ENCODE measurements at regions not wholly inside any gene's neighbourhood (a gene's known extent, or its start where the extent isn't known, plus 50 kb on each side); places are given as distances from the start of the nearest gene placed in this dataset.

DNA sequence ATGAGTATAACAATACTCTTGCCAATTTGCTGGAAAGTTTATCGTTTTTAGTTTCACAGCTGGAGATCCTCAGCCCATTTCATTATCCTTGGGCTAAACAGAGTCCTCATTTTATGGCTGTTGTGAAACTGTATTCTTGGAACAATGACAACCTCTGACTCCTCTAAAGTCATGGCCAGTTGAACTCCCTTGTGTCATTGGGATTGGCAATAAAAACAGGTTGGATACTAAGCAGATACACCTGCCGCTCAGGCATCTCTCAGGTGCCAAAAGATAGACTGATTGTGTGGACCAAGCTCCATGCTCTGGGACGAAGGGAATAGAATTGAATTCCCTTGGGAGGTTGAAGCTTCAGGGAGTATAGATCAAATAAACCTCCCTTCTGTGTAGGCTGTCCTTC, 182.2 kb downstream of the WDR11 start:
- DNase-seq (ENCODE audit: low read depth), result no peak

DNA sequence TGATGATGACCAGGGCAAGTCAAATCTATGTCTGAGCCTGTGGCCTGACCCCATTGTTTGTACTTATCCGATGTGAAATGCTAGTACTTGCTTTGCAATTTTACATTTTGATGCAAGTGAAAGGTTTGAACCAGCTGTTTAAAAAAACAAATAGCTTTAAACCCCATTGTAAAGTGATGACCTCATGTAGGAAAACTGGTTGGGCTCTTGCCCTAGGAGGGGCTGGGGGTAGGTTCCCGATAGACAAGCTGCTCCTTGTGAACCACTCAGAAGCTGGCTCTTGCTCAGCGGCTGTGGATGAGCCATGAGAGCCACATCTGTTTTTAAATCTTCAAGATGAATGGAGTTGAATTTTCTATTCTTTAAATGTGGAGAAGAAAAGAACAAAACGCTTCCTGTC, 185.3 kb downstream of the WDR11 start:
- DNase-seq (ENCODE audit: low read depth), result no peak

DNA sequence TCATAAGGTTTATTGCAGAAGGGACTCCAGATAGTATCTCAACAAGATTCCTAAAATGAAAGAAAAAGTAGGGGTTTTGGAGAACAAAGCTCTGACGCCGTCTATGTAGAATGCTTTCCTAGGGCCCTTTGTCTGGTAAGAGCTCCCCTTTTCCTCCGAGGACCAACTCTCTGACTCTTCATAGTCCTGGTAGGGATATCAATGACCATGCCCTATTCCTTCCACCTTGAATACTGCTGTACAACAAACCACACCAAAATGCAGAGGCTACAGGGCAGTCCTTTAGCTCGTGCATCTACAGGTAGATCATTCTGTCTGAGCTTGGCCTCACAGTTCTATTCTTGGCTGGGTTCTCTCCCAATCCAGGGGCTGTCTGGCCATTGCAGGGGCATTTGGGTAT, 190.3 kb downstream of the WDR11 start:
- DNase-seq (ENCODE audit: low read depth), result no peak

DNA sequence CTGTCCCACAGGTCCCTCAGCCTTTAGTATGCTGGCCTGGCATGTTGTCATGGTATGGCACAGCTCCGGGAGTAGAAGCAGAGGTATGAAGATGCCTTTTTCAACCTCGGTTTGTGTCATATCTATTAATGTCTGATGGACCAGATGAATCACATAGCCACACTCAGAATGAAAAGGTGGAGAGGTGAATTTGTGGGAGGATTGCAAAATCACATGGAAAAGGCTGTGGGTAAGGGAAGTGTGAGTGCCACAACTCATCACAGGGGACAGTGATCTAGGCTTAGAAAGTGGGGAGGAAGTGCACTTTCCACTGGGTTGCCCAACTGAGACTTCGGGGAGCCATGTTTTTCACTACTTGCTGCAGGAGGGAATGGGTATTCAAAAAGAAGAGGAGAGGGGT, 190.7 kb downstream of the WDR11 start:
- no peak for DNase-seq (ENCODE audit: low read depth)

DNA sequence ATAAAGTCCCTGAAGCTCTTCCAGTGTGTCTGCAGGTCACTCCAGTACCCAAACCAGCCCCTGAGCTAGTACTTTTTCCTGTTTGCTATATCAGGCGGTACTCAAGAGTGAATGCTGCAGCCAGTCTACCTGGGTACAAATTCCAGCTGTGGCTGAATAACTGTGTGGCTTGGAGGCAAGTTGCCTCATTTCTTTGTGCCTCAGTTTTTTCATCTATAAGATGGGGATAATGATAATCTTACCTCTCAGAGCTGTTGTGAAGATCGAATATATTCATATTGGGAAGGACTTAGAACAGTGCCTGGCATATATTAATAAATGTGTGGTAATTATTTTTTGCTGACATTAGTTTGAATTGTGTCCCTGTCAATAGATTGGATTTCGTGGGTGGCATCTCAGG, 191.2 kb downstream of the WDR11 start:
- DNase-seq (ENCODE audit: low read depth), result no peak

DNA sequence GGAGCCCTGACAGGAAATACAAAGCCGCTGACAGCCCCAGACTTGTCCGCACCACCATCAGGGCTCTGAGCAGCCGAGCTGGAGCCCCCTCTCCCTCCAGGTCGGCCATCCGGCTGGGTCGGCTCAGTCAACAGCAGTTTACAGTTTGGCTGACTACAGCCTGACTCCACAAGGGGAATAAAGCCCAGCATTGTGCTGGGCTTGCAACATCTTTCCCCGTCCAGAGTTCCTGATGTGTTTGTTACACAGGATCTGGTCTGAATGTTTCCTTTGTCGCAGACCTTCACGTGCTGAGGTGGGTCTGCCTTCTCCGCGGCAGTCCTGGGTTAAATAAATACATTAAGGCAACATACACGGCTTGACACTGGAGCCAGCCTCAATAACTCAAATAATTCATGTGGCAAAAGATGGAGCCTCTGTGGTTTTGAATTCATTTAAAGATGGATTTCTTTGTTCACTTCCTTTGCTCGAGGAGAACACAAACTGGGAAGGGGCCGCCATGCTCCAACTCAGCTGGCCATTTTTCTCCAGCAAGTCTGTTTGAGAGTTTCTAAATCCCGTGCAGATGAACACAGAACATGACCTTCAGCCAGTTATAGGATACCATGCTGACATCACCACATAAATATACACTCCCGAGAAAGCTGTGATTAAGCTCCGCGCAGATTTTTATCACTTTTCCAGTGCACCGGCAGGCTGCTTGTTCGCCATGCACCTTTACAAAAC, 192.1 kb downstream of the WDR11 start:
- no peak for DNase-seq (ENCODE audit: low read depth)

DNA sequence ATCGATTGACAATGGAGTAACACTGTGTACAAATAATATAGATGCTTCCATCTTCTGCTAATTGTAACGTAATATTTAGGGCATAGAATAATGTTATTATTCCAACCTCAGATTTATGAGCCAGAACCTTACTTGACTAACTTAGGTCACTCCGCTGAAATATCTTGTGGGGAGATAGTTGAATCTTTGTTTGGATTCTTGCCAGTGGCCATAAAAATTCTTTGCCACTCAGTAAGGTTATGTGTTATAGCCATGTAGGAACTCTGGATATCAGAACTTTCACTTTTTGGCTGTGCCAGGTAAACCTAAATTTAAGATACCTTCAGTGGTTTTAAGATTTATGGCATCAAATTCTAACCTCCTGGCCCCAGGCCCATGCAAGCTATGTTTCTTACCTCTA, 197.6 kb downstream of the WDR11 start:
- no peak for DNase-seq (ENCODE audit: low read depth)

DNA sequence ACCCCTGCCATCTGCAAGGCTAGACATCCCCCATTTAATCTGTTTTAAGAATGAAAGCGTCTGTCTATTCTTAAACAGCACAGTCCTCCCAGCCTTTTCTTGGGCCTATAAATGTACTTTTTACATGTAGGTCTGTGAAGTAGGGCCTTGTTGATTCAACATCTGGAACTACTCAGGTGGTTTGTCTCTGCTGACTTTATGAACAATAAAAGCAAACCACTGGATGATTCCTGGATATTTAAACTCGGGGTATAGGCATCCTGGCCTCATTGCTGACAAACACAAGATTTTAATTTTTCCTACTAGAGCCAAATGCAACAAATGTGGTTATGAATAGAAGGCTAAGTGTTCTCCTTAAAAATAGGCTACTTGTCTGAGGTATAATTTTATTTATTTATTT, 198.3 kb downstream of the WDR11 start:
- no peak for DNase-seq (ENCODE audit: low read depth)

DNA sequence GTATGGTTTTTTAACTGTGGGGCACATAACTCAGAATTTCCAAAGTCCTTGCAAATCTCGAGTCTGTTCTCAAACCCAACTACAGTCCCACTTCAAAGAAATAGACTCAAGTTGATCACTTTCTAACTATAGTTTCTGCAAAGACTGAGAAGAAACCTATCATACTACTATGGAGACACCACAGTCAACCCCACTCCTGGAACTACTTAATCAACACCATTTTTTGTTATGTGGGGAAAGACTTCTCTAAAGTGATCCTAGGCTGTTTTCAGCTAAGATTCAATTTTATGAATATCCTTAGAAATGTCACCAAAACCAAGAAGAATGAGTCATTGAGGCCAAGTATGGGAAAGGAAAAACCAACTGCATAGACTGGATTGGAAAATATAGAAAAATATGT, 198.8 kb downstream of the WDR11 start:
- DNase-seq (ENCODE audit: low read depth), result no peak

DNA sequence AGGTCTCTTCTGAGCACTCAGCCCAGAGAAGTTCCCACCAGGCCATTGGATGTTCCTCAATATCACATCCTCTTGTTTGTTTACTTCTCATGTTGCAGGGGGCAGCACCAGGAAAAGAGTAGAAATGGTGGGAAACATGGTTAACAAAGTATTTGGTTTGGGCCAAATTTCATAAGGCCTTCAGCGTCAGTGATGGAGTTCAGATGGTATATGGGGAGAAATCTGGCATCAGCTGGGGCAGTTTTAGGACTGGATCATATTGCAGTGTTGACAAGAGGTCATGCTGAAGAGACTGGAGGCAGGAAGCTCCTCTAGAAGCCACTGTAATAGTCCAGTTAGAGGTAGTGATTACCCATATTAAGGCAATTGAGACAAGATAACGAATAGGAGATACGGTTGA, 200.0 kb downstream of the WDR11 start:
- DNase-seq (ENCODE audit: low read depth), result no peak

DNA sequence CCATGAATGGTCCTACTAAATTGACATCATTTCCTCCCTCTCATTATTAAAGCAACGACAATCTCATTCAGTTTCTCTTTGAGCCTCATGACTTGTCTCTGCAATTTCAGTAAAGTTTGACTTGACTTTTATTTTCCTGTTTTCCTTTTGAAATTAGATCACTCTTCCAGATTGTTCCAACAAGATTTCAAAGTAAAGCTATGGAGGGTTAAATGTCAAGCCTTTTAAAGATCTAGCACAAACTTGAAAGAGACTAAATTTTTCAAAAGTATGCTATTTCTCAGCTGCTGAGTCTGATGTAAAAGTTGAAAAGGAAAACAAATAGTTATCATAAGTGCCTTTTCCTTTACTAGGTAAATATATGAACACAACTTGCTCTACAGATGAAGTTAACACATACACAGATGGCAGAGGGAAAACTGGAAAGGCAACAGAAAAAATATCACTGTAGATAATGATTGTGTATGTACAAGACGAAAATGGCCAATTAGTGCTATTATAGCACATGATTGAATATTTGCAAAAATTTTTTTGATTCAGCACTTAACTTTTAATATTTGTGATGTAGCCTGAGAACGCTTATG, 200.6 kb downstream of the WDR11 start:
- DNase-seq (ENCODE audit: low read depth), result no peak

DNA sequence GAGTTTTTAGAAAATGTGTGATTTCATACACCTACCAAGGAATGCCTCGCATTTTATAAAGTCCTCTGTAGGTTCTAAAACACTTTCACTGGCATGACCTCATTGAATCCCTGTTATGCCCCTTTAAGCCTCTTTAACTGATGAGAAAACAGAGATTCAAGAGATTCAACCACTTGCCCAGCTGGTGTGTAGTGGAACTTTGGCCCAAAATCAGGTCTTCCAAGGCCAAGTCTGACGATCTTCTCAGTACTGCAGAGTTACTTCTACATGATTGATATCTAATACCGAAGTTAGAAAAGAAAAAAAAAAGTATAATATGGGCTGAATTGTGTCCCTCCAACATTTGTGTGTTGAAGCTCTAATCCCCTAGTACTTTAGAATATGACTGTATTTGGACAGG, 202.0 kb downstream of the WDR11 start:
- DNase-seq (ENCODE audit: low read depth), result no peak

DNA sequence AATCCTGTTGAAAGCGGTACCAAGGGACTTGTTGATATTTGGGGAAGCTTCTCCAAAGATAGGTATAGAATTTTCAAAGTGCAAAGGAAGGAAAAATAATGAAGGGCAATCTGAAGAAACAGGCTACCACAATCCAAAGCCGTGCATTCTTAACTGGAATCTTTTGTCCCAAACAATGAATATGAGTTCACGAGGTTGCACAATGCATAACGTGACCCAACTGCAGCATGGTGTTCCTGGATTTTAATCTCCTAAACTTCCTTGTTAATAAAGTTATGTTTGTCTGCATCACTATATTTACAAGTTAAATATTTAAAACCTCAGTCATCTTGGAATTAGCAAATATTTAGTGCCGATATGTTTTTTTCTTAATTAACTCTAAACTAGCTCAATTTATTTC, 203.7 kb downstream of the WDR11 start:
- no peak for DNase-seq (ENCODE audit: low read depth)

DNA sequence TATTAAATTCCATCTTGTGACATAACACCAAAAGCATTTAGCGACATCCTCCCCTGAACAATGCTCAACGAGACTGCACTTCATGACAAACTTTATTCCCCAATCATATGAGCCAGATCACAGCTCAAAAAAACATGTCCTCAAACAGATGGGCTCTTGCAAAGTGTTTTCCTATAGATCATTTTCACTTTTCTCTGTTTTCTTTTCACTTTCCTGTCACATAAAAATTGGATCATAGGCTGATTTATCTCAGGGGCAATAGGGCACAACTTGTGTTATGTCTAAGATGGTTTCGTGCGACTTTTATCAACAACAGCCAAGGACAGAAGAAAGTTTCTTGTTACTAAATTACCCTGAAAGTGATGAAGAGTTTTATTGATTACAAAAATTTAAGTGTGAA, 206.1 kb downstream of the WDR11 start:
- DNase-seq (ENCODE audit: low read depth), result no peak

DNA sequence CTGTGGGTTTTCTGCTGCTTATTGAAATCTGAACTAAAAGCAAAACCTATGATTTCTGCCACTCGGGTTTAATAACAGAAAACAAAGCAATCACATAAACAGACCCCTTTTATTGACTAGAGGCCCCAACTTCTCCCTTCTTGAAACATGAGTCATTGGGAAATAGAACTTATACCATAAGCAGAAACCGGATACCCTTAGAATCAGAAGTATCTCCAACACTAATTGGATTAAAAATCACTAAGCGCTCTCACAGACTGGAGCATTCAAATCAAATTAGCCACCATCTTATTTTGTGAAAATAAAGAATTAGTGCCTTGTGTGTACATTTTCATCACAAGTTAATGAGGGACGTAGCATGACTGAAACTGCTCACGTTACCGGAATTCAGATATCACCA, 206.9 kb downstream of the WDR11 start:
- no peak for DNase-seq (ENCODE audit: low read depth)

DNA sequence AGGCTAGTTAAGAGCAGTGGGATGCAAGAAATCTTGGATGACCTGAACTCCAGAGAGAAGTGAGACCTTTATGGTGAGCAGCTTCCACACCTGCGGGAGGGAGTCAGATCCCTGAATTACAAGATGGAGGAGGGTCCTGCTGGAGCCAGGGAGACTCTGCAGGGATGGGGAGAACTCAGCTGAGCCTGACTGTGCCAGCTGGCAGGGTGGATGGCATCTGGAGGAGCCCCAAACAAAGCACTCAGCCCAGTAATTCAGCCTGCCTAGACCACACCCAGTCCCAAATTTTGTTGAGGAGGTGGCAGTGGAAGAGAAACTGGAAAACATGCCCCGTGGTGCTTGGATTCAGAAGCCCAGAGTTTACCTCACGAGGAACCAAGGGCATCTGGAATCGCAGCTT, 208.2 kb downstream of the WDR11 start:
- DNase-seq (ENCODE audit: low read depth), result no peak

DNA sequence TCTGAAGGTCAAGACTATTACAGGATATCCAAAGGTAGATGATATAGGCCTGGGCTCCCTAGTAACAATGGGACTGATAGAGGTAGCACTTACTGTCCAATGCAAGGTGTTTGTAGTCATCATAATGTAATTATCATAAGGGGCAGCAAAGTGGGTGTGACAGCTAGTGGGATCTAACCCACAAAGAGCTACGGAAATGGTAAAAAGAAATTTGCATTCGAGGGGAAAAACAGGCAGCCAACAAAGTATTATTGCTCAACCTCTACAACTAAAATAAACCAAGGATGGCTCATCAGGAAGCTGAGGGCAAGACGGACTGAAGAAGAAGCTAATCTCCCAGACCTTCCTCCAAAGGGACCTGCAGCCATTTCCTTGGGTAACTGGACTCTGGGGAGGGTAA, 211.0 kb downstream of the WDR11 start:
- DNase-seq (ENCODE audit: low read depth), result no peak

DNA sequence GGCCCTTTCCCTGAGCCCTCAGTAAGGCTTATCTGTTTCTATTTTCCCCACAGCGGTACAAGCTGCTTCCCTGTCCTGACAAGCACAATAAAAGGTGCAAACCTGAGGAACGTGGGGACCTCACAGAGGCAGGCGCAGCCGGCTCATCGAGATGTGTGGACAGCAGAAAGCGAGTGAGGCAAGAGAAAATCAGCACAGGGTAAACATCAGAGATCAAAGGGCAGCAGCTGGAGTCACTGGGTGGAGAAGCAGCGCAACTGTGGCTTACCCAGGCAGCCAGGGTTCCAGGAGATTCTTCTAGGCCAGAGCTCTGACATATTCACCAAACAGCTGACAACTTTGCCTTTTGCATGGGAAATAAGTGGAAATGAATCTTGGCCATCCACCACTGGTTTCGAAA, 212.6 kb downstream of the WDR11 start:
- no peak for DNase-seq (ENCODE audit: low read depth)

DNA sequence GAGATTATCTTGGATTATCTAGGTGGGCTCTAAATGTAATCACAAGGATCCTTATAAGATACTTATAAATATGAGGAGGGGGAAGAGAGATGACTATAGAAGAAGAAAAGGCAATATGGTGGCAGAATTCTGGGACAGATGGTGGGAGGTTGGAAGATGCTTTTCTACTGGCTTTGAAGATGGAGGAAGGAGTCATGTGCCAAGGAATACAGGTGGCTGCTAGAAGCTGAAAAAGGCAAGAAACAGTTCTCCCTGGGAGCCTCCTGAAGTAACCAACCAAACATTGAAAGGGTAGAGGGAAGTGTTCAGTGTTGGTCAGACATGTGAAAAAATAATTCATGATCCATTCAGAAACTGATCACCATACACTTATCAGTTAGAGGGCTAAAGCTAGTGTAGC, 213.3 kb downstream of the WDR11 start:
- no peak for DNase-seq (ENCODE audit: low read depth)

DNA sequence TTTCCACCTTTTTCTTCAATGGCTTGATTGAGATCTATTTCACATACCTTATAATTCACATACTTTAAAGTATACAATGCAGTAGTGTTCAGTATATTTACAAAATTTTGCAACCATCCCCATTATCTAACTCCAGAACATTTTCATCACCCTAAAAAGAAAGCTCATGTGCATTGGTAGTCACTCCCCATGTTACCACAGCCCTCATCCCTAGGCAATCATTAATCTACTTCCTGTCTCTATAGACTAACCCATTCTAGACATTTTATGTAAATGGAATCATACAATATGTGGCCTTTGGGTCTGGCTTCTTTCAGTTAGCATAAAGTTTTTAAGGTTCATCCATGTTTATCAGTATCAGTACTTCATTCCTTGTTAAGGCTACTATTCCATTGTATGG, 214.2 kb downstream of the WDR11 start:
- no peak for DNase-seq (ENCODE audit: low read depth)

DNA sequence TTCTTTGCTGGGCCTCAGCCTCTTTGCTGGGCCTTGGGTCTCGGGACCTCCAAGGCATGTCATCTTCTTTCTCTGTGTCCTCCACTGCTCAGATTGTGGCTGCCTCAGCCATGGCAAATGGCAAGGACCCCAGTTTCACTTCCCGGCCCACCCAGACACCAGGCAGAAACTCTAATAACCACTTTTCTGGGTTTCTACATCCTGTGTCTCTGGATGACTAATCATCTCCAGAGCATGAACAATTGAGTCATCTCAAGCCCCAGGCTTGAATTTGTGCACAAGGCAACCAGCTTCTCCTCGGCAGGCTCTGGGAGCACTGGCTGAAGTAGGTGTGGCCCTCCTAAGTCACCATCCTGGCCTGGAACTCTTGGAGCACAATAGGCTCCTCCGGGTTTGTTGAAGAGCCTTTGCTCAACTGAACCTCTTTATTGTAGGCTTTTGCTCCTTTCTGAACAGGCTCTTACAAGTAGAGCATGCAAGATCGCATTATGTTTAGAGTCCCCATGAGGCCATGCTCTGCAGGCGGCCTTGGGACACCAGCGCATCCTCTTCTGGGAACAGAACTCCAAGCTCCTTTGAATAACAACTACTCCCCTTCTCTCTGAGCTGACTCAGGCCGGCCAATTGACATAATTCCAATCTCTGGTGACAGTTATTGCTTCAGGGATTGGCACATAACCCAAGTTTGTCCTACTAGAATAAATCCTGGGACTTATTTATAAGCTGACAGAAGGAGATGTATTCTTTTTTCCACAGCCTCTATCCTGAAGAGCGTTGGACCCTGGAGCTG, 218.1 kb downstream of the WDR11 start:
- DNase-seq (ENCODE audit: low read depth), result peak; percentile 3

DNA sequence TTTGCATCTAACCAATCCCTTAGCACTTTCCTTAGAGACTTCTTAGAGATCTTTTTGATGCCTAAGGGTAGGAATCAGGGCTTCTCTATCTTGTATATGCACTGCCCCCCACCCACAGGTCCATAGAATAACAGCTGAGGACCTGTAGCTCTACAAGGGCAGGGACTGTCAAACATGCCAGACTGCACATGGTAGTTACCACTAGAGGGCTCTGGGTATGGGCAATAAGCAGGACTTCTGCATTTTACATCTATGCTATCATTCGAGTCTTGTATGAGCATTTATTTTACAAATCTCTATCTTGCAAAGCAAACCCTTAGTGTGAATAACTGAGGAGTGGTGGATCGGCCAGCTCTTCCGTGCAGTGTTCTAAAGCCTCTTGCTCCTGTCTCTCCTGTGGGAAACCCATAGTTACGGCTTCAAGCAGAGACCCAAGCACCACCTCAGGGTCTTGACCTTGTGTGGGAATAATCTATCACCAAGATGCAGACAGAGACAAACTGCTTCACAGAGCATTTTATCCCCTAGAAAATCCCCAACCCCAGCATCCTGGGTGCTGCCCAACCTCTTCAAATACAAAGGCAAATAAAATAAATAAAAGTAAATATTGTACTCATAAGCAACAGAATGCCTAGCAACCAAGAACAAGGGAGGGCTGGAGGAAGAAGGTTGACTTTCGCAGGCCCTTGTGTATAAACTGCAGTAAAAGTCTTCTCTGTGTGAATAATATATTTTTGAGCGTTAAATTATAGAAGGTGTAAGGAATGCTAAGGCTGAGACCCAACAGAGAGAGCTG, 219.3 kb downstream of the WDR11 start:
- peak; percentile 4 for DNase-seq (ENCODE audit: low read depth)

DNA sequence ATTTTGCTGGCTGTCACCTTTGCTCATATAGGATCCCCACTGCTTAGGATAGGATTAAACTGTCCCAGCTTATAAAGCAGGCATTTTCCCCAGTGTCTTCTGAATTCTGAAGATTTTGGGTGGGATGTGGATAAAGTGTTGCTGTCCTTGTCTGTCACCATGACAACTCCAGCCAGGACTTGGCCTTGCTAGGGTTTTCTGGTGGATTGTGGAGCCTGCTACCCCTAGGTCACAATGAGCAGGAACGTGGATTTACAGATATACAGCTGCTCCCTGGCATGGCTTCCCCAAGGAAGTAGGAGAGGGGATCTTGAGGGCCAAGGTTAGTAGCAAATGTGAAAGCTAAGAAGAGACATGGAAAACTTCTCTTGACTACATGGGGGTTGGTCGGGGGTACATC, 220.7 kb downstream of the WDR11 start:
- DNase-seq (ENCODE audit: low read depth), result no peak

All from iris pigment epithelial cell (primary cell).